Bronchial epithelial cell (primary cell): ENCODE measurements at regions not wholly inside any gene's neighbourhood (a gene's known extent, or its start where the extent isn't known, plus 50 kb on each side); places are given as distances from the start of the nearest gene placed in this dataset.

ENCODE experiments used
- DNase-seq: peaks from one replicate; pipeline ENCODE4 v3.0.0-alpha.2; 2010; ENCODE audit warnings: low read depth
- FAIRE-seq: peaks from 2 replicates; lab custom pipeline; 2011; peaks lifted over from hg19 to GRCh38; lab: Jason Lieb, UNC
- H3K27me3 ChIP-seq: 2 replicates; pipeline ENCODE4 v1.5.1; 2011; ENCODE audit warnings: low read length; ENCODE audit not compliant: control insufficient read depth, insufficient read depth
- H3K36me3 ChIP-seq: 2 replicates; pipeline ENCODE4 v1.5.1; 2011; ENCODE audit warnings: low read length; ENCODE audit not compliant: control insufficient read depth, insufficient read depth
- H3K4me3 ChIP-seq: 2 replicates; pipeline ENCODE4 v1.5.1; 2011; ENCODE audit warnings: mild to moderate bottlenecking, low read depth, low read length, control low read depth
- CTCF ChIP-seq: IDR thresholded peaks from 2 replicates; pipeline ENCODE4 v1.5.1; 2011; ENCODE audit warnings: mild to moderate bottlenecking, moderate library complexity, low read length, control low read depth, inconsistent platforms; ENCODE audit not compliant: insufficient read depth, severe bottlenecking

DNA sequence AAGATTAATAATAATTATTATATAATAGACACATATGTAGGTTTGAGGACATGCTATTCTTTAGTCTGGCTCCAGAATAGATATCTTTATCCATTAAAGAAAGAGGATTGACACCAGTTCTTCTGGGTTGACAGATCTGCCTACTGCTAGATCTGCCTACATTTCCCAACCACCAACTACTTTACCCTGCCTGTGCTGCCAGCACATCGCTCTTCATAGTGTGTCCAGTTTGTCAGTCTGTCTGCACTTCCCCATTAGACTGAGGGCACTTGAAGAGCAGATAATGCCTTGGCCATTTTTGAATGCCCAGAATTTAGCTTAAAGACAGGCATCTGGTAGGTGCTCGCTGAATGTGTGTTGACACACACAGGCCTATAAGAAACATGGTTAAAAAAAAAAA lies 910.1 kb upstream of the FAT3 start:
- no peak for TF ChIP-seq CTCF
- DNase-seq: no peak
- Histone ChIP-seq H3K4me3 (no peak overlapping the region), H3K27me3 (no peaks in the 10 kb centered on the region), H3K36me3 (no peaks in the 10 kb centered on the region)
- FAIRE-seq: no peak

DNA sequence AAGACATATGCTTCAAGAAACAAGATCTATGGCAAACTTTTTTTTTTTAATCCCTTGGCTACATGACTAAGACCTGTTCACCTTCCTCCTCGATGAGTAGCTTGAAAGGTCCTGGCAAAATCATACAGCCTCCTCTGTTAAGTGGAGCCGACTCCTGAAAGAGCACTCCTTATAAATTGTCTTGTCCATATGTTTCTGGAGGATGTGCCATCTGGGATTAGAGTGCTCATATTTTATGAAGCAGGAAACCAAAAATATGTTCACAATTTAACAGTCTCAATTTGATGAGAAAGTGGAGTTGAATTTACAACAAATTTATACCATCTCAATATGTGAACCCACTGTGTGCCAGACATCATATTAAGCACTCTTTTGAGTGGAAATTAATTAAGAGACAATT lies 912.1 kb upstream of the FAT3 start:
- Histone ChIP-seq H3K4me3 (no peak overlapping the region), H3K27me3 (no peaks in the 10 kb centered on the region), H3K36me3 (no peaks in the 10 kb centered on the region)
- FAIRE-seq (no peak), DNase-seq (no peak)
- no peak for TF ChIP-seq CTCF

GRCh38 chr11:91310085-91310484 lies 914.5 kb upstream of the FAT3 start:
- Histone ChIP-seq H3K27me3 (no peaks in the 10 kb centered on the region), H3K36me3 (no peaks in the 10 kb centered on the region), H3K4me3 (no peak overlapping the region)
- DNase-seq (no peak), FAIRE-seq (no peak)
- no peak for TF ChIP-seq CTCF

- FAIRE-seq (peak; percentile 93), DNase-seq (no peak)
- TF ChIP-seq CTCF: no peak
Observed at GRCh38 chr11:91308069-91308468, 916.5 kb upstream of the FAT3 start.

DNA sequence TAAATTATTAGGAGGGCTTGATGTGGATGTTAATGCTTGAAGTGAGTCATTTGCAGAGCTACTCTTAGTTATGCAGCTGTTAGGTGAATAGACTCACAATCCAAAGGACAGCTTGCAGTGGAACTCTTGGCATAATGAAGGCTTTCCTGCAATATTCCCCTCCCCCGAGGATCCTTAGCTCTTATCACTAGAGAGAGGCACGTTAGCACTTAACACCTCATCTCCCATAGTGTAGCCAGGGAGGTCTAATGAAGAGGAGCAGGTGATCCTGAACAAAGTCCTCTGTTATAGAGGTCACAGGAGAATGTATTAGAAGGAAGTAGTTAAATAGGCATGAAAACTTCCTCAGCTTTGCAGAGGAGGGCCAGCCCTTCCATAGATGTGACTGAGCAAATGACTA lies 919.2 kb upstream of the FAT3 start:
- no peaks in the 10 kb centered on the region for H3K27me3 ChIP-seq
- no peak overlapping the region for H3K4me3 ChIP-seq
- H3K36me3 ChIP-seq: no peaks in the 10 kb centered on the region
- no peak for TF ChIP-seq CTCF
- no peak for FAIRE-seq
- DNase-seq: no peak

More at GRCh38 chr11:91308069-91308468, 916.5 kb upstream of the FAT3 start:
- no peak overlapping the region for H3K4me3 ChIP-seq
- no peaks in the 10 kb centered on the region for H3K27me3 ChIP-seq
- no peaks in the 10 kb centered on the region for H3K36me3 ChIP-seq

DNA sequence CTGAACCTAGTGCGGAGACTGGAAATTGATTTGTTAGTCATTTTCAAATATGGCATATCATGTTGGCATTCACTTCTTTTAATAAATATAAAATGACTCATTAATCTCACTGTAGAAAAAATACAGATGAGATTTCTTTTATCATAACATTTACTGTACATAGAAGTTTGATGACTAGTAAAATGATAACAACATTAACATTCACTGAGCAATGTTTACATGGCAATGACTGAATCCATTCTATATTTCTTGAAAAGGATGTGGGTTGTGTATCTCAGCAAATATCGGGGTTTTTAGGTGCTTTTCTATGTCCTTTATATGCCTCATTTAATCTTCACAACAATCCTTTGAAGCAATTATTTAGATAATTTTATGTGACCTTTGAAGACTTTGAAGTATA lies 920.9 kb upstream of the FAT3 start:
- Histone ChIP-seq H3K27me3 (no peaks in the 10 kb centered on the region), H3K4me3 (no peak overlapping the region), H3K36me3 (no peaks in the 10 kb centered on the region)
- FAIRE-seq: no peak
- peak; percentile 36 for DNase-seq
- TF ChIP-seq CTCF: no peak
